Urinary bladder (tissue), 3 donors: ENCODE measurements at regions not wholly inside any gene's neighbourhood (a gene's known extent, or its start where the extent isn't known, plus 50 kb on each side); places are given as distances from the start of the nearest gene placed in this dataset.

ENCODE experiments used
- DNase-seq: peaks from one replicate; pipeline ENCODE4 v3.0.0-alpha.2; 2015; ENCODE audit errors: extremely low spot score
- H3K27ac ChIP-seq: one replicate; pipeline ENCODE4 v1.5.1; 2013; ENCODE audit warnings: low read depth, mild to moderate bottlenecking, moderate library complexity
- H3K36me3 ChIP-seq: one replicate; pipeline ENCODE4 v1.6.1; 2013; ENCODE audit warnings: mild to moderate bottlenecking, moderate library complexity; ENCODE audit not compliant: insufficient read depth
- H3K4me1 ChIP-seq: one replicate; pipeline ENCODE4 v1.6.1; 2013; ENCODE audit warnings: mild to moderate bottlenecking, moderate library complexity; ENCODE audit not compliant: insufficient read depth
- H3K4me3 ChIP-seq: one replicate; pipeline ENCODE4 v1.5.1; 2013; ENCODE audit warnings: low read depth, low read length
- WGBS: extraction: QIAGEN DNeasy Blood & Tissue Kit; methylation state at CpG from one replicate; pipeline ENCODE4 v1.1.7; 2013; 5-methylcytosine and 5-hydroxymethylcytosine counted together
- donor health status: healthy with polysubstance abuse.
- donor health status: healthy.

DNA sequence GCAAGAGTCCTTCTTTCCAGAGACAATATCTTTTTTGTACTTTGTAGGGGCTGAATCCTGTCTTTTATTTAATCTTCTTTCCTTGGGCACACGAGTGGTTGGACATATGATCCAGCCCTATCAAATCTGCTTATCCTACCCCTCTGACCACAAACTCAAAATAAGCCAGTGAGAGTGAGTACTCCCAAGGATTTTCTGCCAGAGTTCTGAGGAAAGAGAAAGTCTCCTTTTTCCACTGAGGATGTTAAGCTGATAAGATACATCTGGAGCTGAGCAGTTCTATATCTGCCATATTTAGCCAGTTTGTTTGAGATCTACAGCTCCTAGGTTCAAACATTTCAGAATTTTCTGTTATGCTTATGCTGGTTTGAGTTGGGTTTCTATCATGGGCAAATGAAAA is 134.8 kb upstream of the NWD2 start:
- no peak for DNase-seq
- H3K27ac ChIP-seq = no peak overlapping the region
- WGBS = 15% methylated on average over 1 of the region's 1 CpG
- no peaks in the 10 kb centered on the region for H3K36me3 ChIP-seq
- no peak overlapping the region for H3K4me3 ChIP-seq
- no peaks in the 10 kb centered on the region for H3K4me1 ChIP-seq

DNA sequence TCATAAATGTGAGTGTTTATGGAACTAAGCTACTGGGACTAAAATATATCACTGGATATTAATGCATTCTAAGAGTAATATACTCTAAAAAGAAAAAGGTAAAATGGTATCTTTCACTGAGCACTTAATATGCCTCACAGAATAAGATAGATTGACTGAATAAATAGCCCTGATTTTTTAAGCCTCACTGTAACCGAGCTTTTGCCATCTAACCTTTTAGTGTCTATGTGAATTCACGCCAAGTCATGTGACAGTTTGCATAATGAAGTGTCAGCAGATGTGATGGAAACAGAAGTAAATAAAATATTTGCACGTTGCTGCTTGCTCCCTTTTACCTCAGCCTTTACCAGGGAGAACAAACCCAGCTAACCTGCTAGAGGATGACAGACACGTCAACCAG is 119.7 kb upstream of the NWD2 start:
- no peak for DNase-seq
- no peak overlapping the region for H3K27ac ChIP-seq
- H3K4me1 ChIP-seq = no peaks in the 10 kb centered on the region
- 84% methylated on average over 4 of the region's 4 CpGs for WGBS
- H3K36me3 ChIP-seq = no peaks in the 10 kb centered on the region
- H3K4me3 ChIP-seq = no peak overlapping the region

DNA sequence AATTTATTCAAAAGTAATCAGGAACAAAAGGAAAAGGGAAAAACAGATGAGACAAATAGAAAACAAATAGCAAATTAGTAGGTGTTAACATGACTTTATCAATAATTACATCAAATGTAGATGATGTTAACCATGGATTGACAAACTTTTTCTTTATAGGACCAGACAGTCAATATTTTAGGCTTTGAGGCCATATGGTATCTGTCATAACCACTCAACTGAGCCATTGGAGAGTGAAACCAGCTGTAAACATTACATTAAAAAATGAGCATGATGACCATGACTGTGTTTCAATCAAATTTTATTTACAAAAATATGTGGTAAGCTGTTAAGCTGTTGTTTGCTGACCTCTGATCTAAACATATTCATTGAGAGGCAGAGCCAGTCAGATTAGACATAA is 118.5 kb upstream of the NWD2 start:
- no peak overlapping the region for H3K27ac ChIP-seq

DNA sequence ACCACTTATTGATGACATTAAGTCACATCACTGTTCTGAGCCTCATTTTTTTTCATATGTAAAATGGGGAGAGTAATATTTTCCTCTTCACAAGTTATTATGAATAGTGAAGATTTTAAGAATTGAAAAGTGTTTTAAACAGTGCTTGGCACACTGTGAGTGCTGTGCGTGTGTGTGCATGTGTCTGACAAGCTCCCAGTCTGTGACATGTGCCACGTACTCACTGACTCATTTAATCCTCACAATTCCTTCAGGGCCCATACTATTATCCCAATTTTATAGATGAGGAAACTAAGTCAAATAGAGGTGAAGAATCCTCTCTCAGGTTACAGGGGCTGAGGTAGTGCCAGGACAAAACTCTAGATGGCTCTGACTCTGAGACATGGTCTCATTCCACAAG is 114.1 kb upstream of the NWD2 start:
- WGBS = 81% methylated on average over 2 of the region's 2 CpGs
- H3K36me3 ChIP-seq = no peaks in the 10 kb centered on the region
- H3K4me3 ChIP-seq = no peak overlapping the region
- no peaks in the 10 kb centered on the region for H3K4me1 ChIP-seq
- H3K27ac ChIP-seq = no peak overlapping the region
- DNase-seq = no peak

More for the DNA sequence above, 118.5 kb upstream of the NWD2 start:
- Histone ChIP-seq H3K36me3 (no peaks in the 10 kb centered on the region), H3K4me1 (no peaks in the 10 kb centered on the region), H3K4me3 (no peak overlapping the region)
- DNase-seq = no peak

DNA sequence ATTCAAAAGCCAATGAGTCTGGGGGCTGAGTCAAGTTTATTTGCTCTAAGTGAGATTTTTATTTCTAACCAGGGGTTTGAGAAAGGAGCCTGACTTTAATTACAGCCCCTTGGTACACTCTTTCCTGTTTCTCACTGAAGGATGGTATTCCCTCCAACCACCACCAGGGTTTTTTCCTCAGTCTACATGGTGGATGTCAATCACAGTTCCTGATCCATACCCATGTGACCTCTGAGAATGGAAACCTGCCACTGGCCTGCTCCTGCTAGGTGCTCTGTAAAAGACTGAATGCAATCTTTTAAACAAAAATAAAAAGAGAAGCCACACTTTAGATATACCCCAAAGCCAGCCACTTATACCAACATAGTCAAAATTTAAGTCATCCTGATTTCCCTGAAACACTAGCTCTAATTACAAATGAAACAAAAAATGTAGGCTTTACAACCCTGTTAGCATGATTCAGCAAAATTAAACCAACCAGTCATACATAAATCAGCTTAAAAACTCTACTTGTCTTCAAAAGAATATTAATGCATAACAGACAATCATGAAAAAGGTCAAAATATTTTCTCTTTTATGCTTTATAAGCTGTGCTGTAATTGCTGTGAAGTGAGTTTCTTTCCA is 112.1 kb upstream of the NWD2 start:
- Histone ChIP-seq H3K36me3 (no peaks in the 10 kb centered on the region), H3K27ac (no peak overlapping the region), H3K4me3 (no peak overlapping the region), H3K4me1 (no peaks in the 10 kb centered on the region)
- no peak for DNase-seq

DNA sequence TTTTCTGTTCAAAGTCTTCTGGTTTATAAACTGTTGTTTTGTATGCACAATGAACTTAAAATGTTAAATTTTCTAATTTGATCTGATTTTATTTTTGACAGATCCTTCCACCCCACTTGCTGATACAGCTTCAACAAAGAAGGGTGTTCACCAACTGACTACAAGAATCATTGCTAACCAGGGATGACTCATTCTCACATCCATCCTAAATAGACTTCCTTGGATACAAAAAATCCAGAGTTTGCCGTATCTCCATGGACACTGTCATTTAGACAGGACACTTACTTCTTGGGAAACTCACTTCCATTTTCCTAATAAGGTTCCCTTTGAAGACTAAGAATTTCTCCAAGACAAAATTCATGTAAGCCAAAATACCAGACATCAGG is 111.6 kb upstream of the NWD2 start:
- WGBS = 86% methylated on average over 1 of the region's 1 CpG
- DNase-seq = no peak
- Histone ChIP-seq H3K4me3 (no peak overlapping the region), H3K36me3 (no peaks in the 10 kb centered on the region), H3K27ac (no peak overlapping the region), H3K4me1 (no peaks in the 10 kb centered on the region)

DNA sequence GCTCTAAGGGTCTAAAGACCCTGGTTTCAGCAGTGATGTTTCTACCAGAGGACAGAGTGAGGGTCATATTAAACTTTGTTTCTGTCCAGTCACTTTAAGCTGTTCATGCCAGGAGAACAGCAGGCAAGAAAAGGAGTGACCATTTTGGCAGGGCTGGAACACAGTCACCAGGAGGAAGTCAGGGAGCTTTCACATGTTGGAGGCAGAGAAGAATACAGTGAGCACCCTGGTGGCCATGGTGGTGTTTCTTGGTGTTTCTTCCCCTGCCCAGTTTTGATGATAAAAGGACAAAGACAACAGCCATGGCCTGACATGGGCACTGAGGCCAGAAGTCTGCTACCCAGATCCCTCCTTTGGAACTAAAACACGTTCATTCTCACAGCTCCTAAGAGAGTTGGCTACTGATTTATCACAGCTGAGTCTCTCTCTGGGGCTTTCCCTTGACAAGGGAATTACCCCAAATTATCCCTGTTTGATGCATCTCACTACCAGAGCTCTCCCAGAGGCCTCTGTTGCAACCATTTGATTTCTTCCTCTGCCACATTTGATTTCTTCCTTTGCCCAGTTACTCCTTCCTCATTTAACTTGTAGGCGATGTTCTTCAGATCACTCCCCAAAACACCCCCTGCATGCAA is 106.4 kb upstream of the NWD2 start:
- H3K27ac ChIP-seq = no peak overlapping the region
- no peaks in the 10 kb centered on the region for H3K36me3 ChIP-seq
- no peak for DNase-seq
- H3K4me3 ChIP-seq = no peak overlapping the region
- H3K4me1 ChIP-seq = no peaks in the 10 kb centered on the region
- 67% methylated on average over 2 of the region's 2 CpGs for WGBS

DNA sequence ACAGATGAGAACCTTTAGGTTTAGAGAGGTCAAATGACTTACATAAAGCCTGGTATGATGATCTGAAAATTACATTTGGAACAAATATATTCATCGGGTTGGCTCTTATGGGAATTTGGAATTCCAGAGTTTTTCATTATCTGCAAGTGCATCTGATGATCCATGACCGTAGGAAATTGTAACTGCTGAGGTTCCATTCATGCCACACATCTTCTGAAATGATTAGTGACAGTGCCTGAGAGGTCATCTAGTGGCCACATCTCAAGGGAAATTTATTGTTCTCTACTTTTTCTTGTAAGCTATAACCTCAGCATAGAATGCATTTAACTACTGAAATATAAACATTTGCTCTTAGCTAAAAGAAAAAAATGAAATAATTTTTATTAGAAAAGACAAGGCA is 105.8 kb upstream of the NWD2 start:
- no peak for DNase-seq
- no peak overlapping the region for H3K4me3 ChIP-seq
- H3K27ac ChIP-seq = no peak overlapping the region
- no peaks in the 10 kb centered on the region for H3K4me1 ChIP-seq
- H3K36me3 ChIP-seq = no peaks in the 10 kb centered on the region
- 47% methylated on average over 2 of the region's 2 CpGs for WGBS

DNA sequence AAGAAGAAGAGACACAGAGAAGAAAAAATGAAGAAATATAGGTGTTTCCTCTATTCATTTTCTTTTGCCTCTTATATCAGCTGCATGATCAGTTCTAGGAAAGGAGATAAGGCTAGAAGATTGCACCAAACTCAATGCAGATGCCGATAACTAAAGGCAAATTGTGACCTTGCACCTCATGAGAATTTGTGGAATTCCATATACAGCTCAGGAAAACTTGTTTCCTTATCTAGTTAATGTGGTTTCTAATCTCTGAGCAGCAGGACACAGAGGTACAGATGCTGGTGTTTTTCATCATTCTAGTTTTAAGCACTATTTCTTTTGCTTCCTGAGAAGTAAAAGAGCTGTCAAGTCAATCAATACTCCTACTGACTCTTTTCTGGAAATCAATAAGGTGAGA is 104.6 kb upstream of the NWD2 start:
- WGBS = 13% methylated on average over 1 of the region's 1 CpG
- Histone ChIP-seq H3K27ac (no peak overlapping the region), H3K36me3 (no peaks in the 10 kb centered on the region), H3K4me3 (no peak overlapping the region), H3K4me1 (no peaks in the 10 kb centered on the region)
- DNase-seq = no peak

DNA sequence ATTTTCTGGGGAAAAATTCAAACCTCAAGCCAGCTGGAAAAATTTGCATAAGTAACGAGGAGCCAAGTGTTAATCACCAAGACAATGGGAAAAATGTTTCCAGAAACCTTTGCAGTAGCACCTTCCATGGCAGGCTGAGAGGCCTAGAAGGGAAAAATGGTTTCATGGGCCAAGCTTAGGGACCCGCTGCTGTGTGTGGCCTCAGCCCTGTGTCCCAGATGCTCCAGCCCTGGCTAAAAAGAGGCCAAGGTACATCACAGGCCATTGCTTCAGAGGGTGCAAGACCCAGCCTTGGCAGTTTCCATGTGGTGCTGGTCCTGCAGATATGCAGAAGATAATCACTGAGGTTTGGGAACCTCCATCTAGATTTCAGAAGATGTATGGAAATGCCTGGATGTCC is 98.3 kb upstream of the NWD2 start:
- Histone ChIP-seq H3K4me1 (no peaks in the 10 kb centered on the region), H3K27ac (no peak overlapping the region), H3K4me3 (no peak overlapping the region), H3K36me3 (no peaks in the 10 kb centered on the region)
- WGBS = 72% methylated on average over 2 of the region's 2 CpGs
- no peak for DNase-seq

DNA sequence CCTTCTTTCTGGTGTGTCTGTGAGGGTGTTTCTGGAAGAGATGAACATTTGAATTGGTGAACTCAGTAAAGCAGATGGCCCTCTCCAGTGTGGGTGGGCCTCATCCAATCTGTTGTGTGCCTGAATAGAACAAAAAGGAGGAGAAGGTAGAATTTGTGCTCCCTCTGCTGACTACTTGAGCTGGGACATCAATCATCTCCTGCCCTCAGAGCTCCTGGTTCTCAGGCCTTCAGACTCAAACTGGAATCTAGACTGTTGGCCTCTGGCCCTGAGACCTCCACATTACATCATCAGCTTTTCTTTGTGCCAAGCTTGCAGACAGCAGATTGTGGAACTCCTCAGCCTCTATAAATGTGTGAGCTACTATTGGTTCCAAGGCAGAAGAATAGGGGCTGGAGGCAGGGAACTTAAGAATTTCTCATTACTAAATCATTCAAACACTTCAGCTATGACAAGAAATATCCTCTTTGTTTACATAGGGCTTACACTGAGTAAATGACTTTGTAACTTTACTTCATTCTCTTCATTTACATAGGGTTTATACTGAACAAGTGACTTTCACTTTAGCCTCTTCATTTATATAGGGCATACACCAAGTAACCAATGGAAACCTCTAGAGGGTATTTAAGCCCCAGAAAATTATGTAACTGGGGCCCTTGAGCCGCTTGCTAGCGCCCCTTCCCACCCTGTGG is 86.9 kb upstream of the NWD2 start:
- Histone ChIP-seq H3K4me1 (no peaks in the 10 kb centered on the region), H3K27ac (no peak overlapping the region), H3K36me3 (no peaks in the 10 kb centered on the region), H3K4me3 (no peak overlapping the region)
- no peak for DNase-seq
- WGBS = 87% methylated on average over 2 of the region's 2 CpGs

DNA sequence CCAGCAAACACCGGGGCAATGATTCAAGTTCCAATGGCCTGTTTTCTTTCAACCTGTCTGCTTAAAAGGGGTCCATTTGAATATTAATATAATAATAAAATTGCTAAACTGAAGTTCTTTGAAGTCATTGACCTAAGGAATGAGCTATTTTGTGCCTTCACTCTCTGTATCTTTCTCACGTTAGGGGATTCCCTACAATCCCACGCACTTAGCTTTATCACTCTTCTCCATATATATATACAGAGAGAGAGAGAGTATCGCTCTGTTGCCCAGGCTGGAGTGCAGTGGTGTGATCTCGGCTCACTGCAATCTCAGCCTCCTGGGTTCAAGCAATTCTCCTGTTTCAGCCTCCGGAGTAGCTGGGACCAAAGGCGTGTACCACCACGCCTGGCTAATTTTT is 83.9 kb upstream of the NWD2 start:
- no peak for DNase-seq
- WGBS = 85% methylated on average over 8 of the region's 8 CpGs
- no peaks in the 10 kb centered on the region for H3K36me3 ChIP-seq
- H3K4me1 ChIP-seq = no peaks in the 10 kb centered on the region
- no peak overlapping the region for H3K4me3 ChIP-seq
- H3K27ac ChIP-seq = no peak overlapping the region

DNA sequence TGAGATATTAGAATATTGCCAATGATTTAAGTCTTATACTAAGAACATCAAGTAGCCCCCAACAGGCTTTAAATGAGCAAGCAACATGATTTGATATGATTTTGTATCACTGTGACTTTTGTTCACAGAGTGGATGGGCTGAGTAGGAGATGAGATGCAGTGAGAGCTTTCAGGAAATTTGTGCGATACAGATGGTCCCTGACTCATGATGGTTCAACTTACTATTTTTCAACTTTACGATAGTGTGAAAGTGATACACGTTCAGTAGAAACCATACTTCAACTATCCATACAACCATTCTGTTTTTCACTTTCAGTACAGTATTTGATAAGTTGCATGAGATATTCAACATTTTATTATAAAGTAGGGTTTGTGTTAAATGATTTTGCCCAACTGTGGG is 78.7 kb upstream of the NWD2 start:
- WGBS = 91% methylated on average over 3 of the region's 3 CpGs
- no peak for DNase-seq
- Histone ChIP-seq H3K36me3 (no peaks in the 10 kb centered on the region), H3K4me1 (no peaks in the 10 kb centered on the region), H3K4me3 (no peak overlapping the region), H3K27ac (no peak overlapping the region)

DNA sequence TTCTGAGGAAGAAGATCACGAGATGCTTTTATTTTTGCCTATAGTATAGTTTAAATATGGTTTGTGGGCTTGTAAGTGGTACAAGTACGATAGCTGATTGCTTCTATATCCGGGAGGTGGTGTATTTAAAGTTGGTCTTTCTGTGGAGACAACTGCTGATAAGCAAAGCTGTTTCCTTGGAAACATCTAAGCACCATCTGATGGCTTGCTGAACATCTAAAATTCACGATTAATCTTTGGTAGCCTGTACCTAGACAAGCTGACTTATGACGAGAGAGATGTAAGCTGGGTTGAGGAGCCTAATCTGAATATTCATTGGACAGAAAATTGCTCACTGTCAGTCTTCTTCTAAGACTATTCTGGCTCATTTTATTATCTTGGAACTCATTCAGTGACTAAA is 74.6 kb upstream of the NWD2 start:
- H3K4me1 ChIP-seq = no peaks in the 10 kb centered on the region
- no peak for DNase-seq
- WGBS = 54% methylated on average over 5 of the region's 5 CpGs

More for the DNA sequence above, 74.6 kb upstream of the NWD2 start:
- Histone ChIP-seq H3K36me3 (no peaks in the 10 kb centered on the region), H3K27ac (no peak overlapping the region), H3K4me3 (no peak overlapping the region)
